Natural killer cell (primary cell): ENCODE measurements at regions not wholly inside any gene's neighbourhood (a gene's known extent, or its start where the extent isn't known, plus 50 kb on each side); places are given as distances from the start of the nearest gene placed in this dataset.
A peak's percentile ranks its signal among the peaks of the same experiment; 100 is the strongest.

Experiments
- ATAC-seq, 3 donors: fragments of 150-1000 bp in 2 of 3; fragments of 200-7000 bp in 1 of 3; cut with Tn5 transposase; 1 replicate in 1 of 3; 2 replicates in 2 of 3; pipeline ENCODE4 v1.10.0; 2021; ENCODE audit warnings: mild to moderate bottlenecking in 2 of 3, moderate library complexity in 2 of 3
- DNase-seq, 2 donors: peaks; one replicate each; pipeline versions ENCODE4 v3.0.0 to v3.0.0-alpha.2; 2013 to 2021; ENCODE audit warnings: mixed read lengths in 1 of 2
- H3K27ac ChIP-seq: one replicate; pipeline ENCODE4 v1.5.1; 2013; ENCODE audit warnings: mild to moderate bottlenecking, low read length
- H3K27me3 ChIP-seq: one replicate; pipeline ENCODE4 v1.6.1; 2013; ENCODE audit warnings: low read length; ENCODE audit not compliant: control insufficient read depth, insufficient read depth
- H3K36me3 ChIP-seq: one replicate; pipeline ENCODE4 v1.6.1; 2013; ENCODE audit warnings: low read length; ENCODE audit not compliant: control insufficient read depth, insufficient read depth
- H3K4me1 ChIP-seq: one replicate; pipeline ENCODE4 v1.6.1; 2013; ENCODE audit warnings: low read length; ENCODE audit not compliant: control insufficient read depth, insufficient read depth
- H3K4me3 ChIP-seq: one replicate; pipeline ENCODE4 v1.5.1; 2013; ENCODE audit warnings: low read length
- H3K9me3 ChIP-seq: one replicate; pipeline ENCODE4 v1.6.1; 2013; ENCODE audit warnings: low read length; ENCODE audit not compliant: control insufficient read depth, insufficient read depth
- H3K27ac Mint-ChIP-seq, 2 donors: one replicate each; pipeline ENCODE4 v1.8.0; 2022; ENCODE audit warnings: mild to moderate bottlenecking in 2 of 2, mixed read lengths in 2 of 2, moderate library complexity in 1 of 2
- H3K27me3 Mint-ChIP-seq, 2 donors: one replicate each; pipeline ENCODE4 v1.8.0; 2022; ENCODE audit warnings: low read depth in 2 of 2, mixed read lengths in 2 of 2
- H3K36me3 Mint-ChIP-seq: one replicate; pipeline ENCODE4 v1.8.0; 2022; ENCODE audit warnings: mixed read lengths
- H3K4me1 Mint-ChIP-seq, 2 donors: one replicate each; pipeline ENCODE4 v1.8.0; 2022; ENCODE audit warnings: mixed read lengths in 2 of 2
- H3K4me3 Mint-ChIP-seq: one replicate; pipeline ENCODE4 v1.8.0; 2022; ENCODE audit warnings: mild to moderate bottlenecking, moderate library complexity, mixed read lengths
- H3K9me3 Mint-ChIP-seq, 2 donors: one replicate each; pipeline ENCODE4 v1.8.0; 2022; ENCODE audit warnings: mixed read lengths in 2 of 2
- WGBS: methylation state at CpG from one replicate; pipeline ENCODE4 v1.1.7; 2013; ENCODE audit warnings: missing lambda C conversion rate; ENCODE audit not compliant: insufficient coverage; 5-methylcytosine and 5-hydroxymethylcytosine counted together
- intact Hi-C: fragments of 100-400 bp; cut with micrococcal nuclease; formaldehyde crosslinking; loops from one replicate; pipeline ENCODE4 v1.14.2; 2022
- TF ChIP-seq, protein P1 (sequence below): fragments of 200-600 bp; IDR thresholded peaks from one replicate; pipeline ENCODE4 v1.8.0; 2022; ENCODE audit warnings: antibody characterized with exemption

DNA sequence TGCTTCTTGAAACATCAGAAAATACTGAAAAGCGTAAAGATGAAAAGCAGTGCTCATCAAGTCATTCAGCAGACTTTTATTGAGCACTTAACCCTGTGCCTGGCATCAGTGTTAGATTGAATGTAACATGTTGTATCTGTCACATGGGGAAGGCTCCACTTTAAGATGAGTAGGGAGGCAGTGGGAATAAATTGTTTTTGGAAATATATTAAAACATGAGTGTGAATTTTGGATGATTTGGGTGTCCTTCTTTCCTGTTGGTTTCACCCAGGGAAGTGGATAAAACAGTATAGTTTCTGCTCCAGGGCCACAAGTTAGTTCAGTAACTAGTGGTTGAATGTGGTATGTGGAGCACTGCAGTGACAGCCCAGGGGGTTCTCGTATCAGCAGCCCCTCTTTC, 301.4 kb upstream of the TPM1 start:
- peaks cover 6 to 7% of the 10 kb centered on the region in 2 donors for H3K4me1 Mint-ChIP-seq
- peak overlapping the region in 1 of 2 donors; percentile 32 for H3K27ac Mint-ChIP-seq
- no peaks in the 10 kb centered on the region for H3K27me3 Mint-ChIP-seq
- no peaks in the 10 kb centered on the region for H3K36me3 Mint-ChIP-seq
- Histone ChIP-seq H3K4me1 (no peaks in the 10 kb centered on the region), H3K27ac (no peak overlapping the region), H3K4me3 (no peak overlapping the region), H3K27me3 (no peaks in the 10 kb centered on the region), H3K36me3 (no peaks in the 10 kb centered on the region), H3K9me3 (no peaks in the 10 kb centered on the region)
- intact Hi-C loops: no loop called here
- H3K9me3 Mint-ChIP-seq: no peaks in the 10 kb centered on the region
- DNase-seq (no peak), ATAC-seq (no peak)
- WGBS: 85% methylated on average over 2 of the region's 2 CpGs
- TF ChIP-seq, protein P1, sequence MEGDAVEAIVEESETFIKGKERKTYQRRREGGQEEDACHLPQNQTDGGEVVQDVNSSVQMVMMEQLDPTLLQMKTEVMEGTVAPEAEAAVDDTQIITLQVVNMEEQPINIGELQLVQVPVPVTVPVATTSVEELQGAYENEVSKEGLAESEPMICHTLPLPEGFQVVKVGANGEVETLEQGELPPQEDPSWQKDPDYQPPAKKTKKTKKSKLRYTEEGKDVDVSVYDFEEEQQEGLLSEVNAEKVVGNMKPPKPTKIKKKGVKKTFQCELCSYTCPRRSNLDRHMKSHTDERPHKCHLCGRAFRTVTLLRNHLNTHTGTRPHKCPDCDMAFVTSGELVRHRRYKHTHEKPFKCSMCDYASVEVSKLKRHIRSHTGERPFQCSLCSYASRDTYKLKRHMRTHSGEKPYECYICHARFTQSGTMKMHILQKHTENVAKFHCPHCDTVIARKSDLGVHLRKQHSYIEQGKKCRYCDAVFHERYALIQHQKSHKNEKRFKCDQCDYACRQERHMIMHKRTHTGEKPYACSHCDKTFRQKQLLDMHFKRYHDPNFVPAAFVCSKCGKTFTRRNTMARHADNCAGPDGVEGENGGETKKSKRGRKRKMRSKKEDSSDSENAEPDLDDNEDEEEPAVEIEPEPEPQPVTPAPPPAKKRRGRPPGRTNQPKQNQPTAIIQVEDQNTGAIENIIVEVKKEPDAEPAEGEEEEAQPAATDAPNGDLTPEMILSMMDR: no peak
- no peak overlapping the region for H3K4me3 Mint-ChIP-seq

DNA sequence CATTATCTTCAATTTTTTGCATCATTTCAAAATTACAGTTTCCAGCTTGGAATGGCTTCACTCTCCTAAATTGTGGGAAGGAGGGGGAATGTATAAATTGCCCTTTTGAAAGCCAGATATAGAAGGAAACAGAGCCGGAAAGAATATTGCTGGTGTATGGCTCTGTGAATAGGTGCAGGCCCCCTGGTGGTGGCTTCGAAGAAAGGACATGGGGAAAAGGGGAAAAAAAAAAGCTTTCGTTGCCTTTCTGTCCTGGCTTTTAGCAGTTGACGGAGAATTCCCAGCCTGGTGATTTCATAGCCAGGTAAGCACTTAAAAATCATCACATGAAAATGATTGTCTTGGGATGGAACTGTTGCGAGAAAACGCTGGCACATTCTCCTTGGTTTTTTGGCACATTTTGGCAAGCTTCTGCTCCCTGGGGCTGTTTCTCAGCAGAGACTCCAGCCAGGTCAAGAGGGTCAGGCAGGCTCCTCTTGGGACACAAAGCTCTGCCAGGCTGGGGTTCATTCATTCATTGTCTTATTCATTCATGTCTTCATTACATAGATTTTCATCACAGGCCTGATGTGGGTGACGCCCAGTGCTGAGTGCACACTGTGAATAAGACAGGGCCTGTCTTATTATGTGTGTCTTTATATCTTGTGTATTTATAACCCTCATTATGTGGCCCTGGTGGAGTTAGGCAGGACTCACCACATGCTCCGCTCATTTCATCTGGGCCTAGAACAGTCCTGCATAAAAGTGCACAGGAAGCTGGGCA, 300.0 kb upstream of the TPM1 start:
- Histone ChIP-seq H3K36me3 (no peaks in the 10 kb centered on the region), H3K9me3 (no peaks in the 10 kb centered on the region), H3K4me3 (no peak overlapping the region), H3K27ac (no peak overlapping the region), H3K27me3 (no peaks in the 10 kb centered on the region), H3K4me1 (no peaks in the 10 kb centered on the region)
- intact Hi-C loops: no loop called here
- DNase-seq: peak in 1 of 2 donors; percentile 66
- Mint-ChIP-seq H3K27ac (no peak overlapping the region), H3K4me3 (no peak overlapping the region), H3K4me1 (peaks cover 6 to 7% of the 10 kb centered on the region in 2 donors), H3K36me3 (no peaks in the 10 kb centered on the region), H3K27me3 (no peaks in the 10 kb centered on the region), H3K9me3 (no peaks in the 10 kb centered on the region)
- WGBS: 45% methylated on average over 8 of the region's 8 CpGs
- TF ChIP-seq, protein P1: peak; percentile 78
- ATAC-seq: peak in 1 of 3 donors; percentile 63

DNA sequence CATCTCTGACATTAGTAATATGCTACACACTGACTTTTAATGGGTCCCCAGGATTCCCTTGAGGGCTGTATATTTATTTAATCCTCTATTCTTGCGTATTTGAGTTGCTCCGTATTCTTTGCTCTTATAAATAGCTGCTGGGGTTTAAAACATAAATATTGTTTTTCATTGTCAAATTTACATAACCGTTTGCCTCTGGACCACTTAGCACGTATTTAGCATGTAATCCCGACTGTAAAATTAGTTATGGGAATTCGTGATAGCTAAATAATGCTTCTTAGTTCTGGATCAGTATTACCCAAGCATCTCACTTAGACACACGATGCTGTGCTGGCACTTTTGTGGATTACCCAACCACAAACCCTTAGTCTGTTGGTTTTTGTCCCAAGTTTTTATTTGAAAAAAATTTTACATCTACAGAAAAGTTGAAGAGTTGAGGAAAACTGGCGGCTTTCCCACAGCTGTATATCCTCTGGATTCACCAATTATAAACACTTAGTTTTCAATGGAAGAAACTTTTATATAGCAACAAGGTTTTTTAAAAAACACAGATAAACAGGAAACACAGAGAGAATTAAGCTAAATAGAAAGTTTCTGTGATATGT, 296.8 kb upstream of the TPM1 start:
- Mint-ChIP-seq H3K4me1 (peaks cover 6 to 7% of the 10 kb centered on the region in 2 donors), H3K9me3 (no peaks in the 10 kb centered on the region), H3K36me3 (no peaks in the 10 kb centered on the region), H3K27me3 (peaks cover 0 to 6% of the 10 kb centered on the region in 2 donors), H3K27ac (no peak overlapping the region), H3K4me3 (no peak overlapping the region)
- ATAC-seq: no peak
- Histone ChIP-seq H3K27ac (no peak overlapping the region), H3K36me3 (no peaks in the 10 kb centered on the region), H3K4me1 (no peaks in the 10 kb centered on the region), H3K9me3 (no peaks in the 10 kb centered on the region), H3K27me3 (no peaks in the 10 kb centered on the region), H3K4me3 (no peak overlapping the region)
- TF ChIP-seq, protein P1: no peak
- DNase-seq: no peak
- WGBS: 85% methylated on average over 7 of the region's 8 CpGs
- intact Hi-C loops: no loop called here
